Lower leg skin (tissue), 3 donors: ENCODE measurements at regions not wholly inside any gene's neighbourhood (a gene's known extent, or its start where the extent isn't known, plus 50 kb on each side); places are given as distances from the start of the nearest gene placed in this dataset.

ENCODE experiments used
- CTCF ChIP-seq, 3 donors: fragments of 450-650 bp; IDR thresholded peaks; one replicate each; pipeline ENCODE4 v1.5.1; 2016; ENCODE audit warnings: antibody characterized with exemption in 3 of 3, mild to moderate bottlenecking in 3 of 3, moderate library complexity in 2 of 3
- POLR2A ChIP-seq, 2 donors: fragments of 450-650 bp; IDR thresholded peaks; one replicate each; pipeline ENCODE4 v1.6.1; 2016 to 2017; ENCODE audit warnings: antibody characterized with exemption in 2 of 2, mild to moderate bottlenecking in 1 of 2, moderate library complexity in 1 of 2

- TF ChIP-seq POLR2A (IDR thresholded peaks at IDR 0.05) (no peak), CTCF (IDR thresholded peaks at IDR 0.05) (no peak)
Measured at GRCh38 chr2:22992441-22992840, 392.5 kb upstream of the KLHL29 start.
